Neural cell (in vitro differentiated cells): ENCODE measurements at regions not wholly inside any gene's neighbourhood (a gene's known extent, or its start where the extent isn't known, plus 50 kb on each side); places are given as distances from the start of the nearest gene placed in this dataset.

Source experiments
- H2AFZ ChIP-seq: fragments of 200-600, 300-800 bp; sonication (generic), shearing (Covaris generic); 2 replicates; pipeline ENCODE4 v1.6.0; 2014; ENCODE audit warnings: low read depth, mild to moderate bottlenecking, antibody characterized with exemption, low read length, moderate library complexity
- H3F3A ChIP-seq: fragments of 200-600 bp; shearing (Covaris generic); 2 replicates; pipeline ENCODE4 v1.6.1; 2016; ENCODE audit warnings: mild to moderate bottlenecking, moderate library complexity, mixed read lengths, antibody characterized with exemption, low read length; ENCODE audit not compliant: insufficient read depth, poor library complexity, severe bottlenecking
- H3K27ac ChIP-seq: fragments of 200-600, 300-800 bp; sonication (generic), shearing (Covaris generic); 2 replicates; pipeline ENCODE4 v1.5.1; 2014; ENCODE audit warnings: mild to moderate bottlenecking, low read length, moderate library complexity
- H3K27me3 ChIP-seq: fragments of 300-800, 200-600 bp; sonication (generic), shearing (Covaris generic); 2 replicates; pipeline ENCODE4 v1.6.0; 2014; ENCODE audit warnings: mild to moderate bottlenecking, low read depth, low read length, moderate library complexity; ENCODE audit not compliant: insufficient read depth
- H3K36me3 ChIP-seq: fragments of 300-800, 200-600 bp; sonication (generic), shearing (Covaris generic); 2 replicates; pipeline ENCODE4 v1.5.1; 2014; ENCODE audit warnings: mild to moderate bottlenecking, antibody characterized with exemption, low read length, moderate library complexity; ENCODE audit not compliant: insufficient read depth
- H3K4me2 ChIP-seq: fragments of 300-800, 200-600 bp; sonication (generic), shearing (Covaris generic); 2 replicates; pipeline ENCODE4 v1.6.0; 2014; ENCODE audit warnings: mild to moderate bottlenecking, low read length
- H3K4me3 ChIP-seq: fragments of 300-800, 200-600 bp; sonication (generic), shearing (Covaris generic); 2 replicates; pipeline ENCODE4 v1.5.1; 2014; ENCODE audit warnings: mild to moderate bottlenecking, low read length, moderate library complexity
- H3K79me2 ChIP-seq: fragments of 200-600 bp; shearing (Covaris generic); replicated peaks from 2 replicates; pipeline ENCODE4 v1.6.0; 2014; ENCODE audit warnings: mild to moderate bottlenecking, low read length, moderate library complexity; ENCODE audit not compliant: insufficient read depth
- H3K9ac ChIP-seq: fragments of 300-800, 200-600 bp; sonication (generic), shearing (Covaris generic); 2 replicates; pipeline ENCODE4 v1.6.1; 2016; ENCODE audit warnings: mild to moderate bottlenecking, low read length, mixed read lengths
- H3K9me2 ChIP-seq: fragments of 200-600 bp; shearing (Covaris generic); 2 replicates; pipeline ENCODE4 v1.6.1; 2016; ENCODE audit warnings: mild to moderate bottlenecking, low read length, mixed read lengths; ENCODE audit not compliant: insufficient read depth
- H3K9me3 ChIP-seq: fragments of 200-600, 300-800 bp; sonication (generic), shearing (Covaris generic); 2 replicates; pipeline ENCODE4 v1.6.1; 2016; ENCODE audit warnings: mild to moderate bottlenecking, mixed run types, low read length, moderate library complexity, mixed read lengths
- H4K20me1 ChIP-seq: fragments of 200-600 bp; shearing (Covaris generic); 2 replicates; pipeline ENCODE4 v1.6.1; 2016; ENCODE audit warnings: mild to moderate bottlenecking, mixed run types; ENCODE audit not compliant: insufficient read depth
- CTCF ChIP-seq: fragments of 450-650 bp; IDR thresholded peaks from 2 replicates; pipeline ENCODE4 v1.5.1; 2014; ENCODE audit warnings: antibody characterized with exemption, mild to moderate bottlenecking, moderate library complexity; ENCODE audit not compliant: poor library complexity, severe bottlenecking
- EP300 ChIP-seq: fragments of 450-650 bp; conservative IDR thresholded peaks from 2 replicates; pipeline ENCODE4 v1.6.1; 2014; ENCODE audit warnings: antibody characterized with exemption, mild to moderate bottlenecking, moderate library complexity; ENCODE audit not compliant: poor library complexity, severe bottlenecking
- EZH2 ChIP-seq: fragments of 200-600, 300-800 bp; shearing (Covaris generic), sonication (generic); IDR thresholded peaks from 2 replicates; pipeline ENCODE4 v1.6.1; 2014; ENCODE audit warnings: antibody characterized with exemption, low read length, borderline replicate concordance, mild to moderate bottlenecking; ENCODE audit not compliant: insufficient read depth, poor library complexity, severe bottlenecking
- MXI1 ChIP-seq: fragments of 450-650 bp; conservative IDR thresholded peaks from 2 replicates; pipeline ENCODE4 v1.6.1; 2014; ENCODE audit warnings: antibody characterized with exemption, mild to moderate bottlenecking; ENCODE audit not compliant: poor library complexity, severe bottlenecking
- POLR2AphosphoS5 ChIP-seq: IDR thresholded peaks from 2 replicates; pipeline ENCODE4 v1.6.1; 2012
- RAD21 ChIP-seq: fragments of 450-650 bp; conservative IDR thresholded peaks from 2 replicates; pipeline ENCODE4 v1.6.1; 2014; ENCODE audit warnings: antibody characterized with exemption, mild to moderate bottlenecking, moderate library complexity
- REST ChIP-seq: IDR thresholded peaks from 2 replicates; pipeline ENCODE4 v1.6.1; 2012; ENCODE audit warnings: borderline replicate concordance
- SMC3 ChIP-seq: fragments of 450-650 bp; conservative IDR thresholded peaks from 2 replicates; pipeline ENCODE4 v1.6.1; 2014; ENCODE audit warnings: antibody characterized with exemption, mild to moderate bottlenecking, moderate library complexity; ENCODE audit not compliant: poor library complexity
- TAF1 ChIP-seq: IDR thresholded peaks from 2 replicates; pipeline ENCODE4 v1.6.1; 2012; ENCODE audit warnings: low read depth

GRCh38 chrX:73348977-73349376 is 97.9 kb upstream of the CDX4 start:
- Histone ChIP-seq H3K27ac (no peak overlapping the region), H3F3A (no peaks in the 10 kb centered on the region), H3K4me3 (no peak overlapping the region), H2AFZ (no peak overlapping the region), H3K36me3 (no peaks in the 10 kb centered on the region), H3K79me2 (no peaks in the 10 kb centered on the region), H3K9me3 (no peaks in the 10 kb centered on the region), H3K4me2 (no peak overlapping the region), H4K20me1 (no peaks in the 10 kb centered on the region), H3K9me2 (no peaks in the 10 kb centered on the region), H3K9ac (no peak overlapping the region), H3K27me3 (no peaks in the 10 kb centered on the region)
- TF ChIP-seq MXI1 (no peak), POLR2AphosphoS5 (no peak), RAD21 (no peak), CTCF (no peak), EP300 (no peak), SMC3 (no peak), REST (no peak), EZH2 (no peak), TAF1 (no peak)

GRCh38 chrX:73337366-73337765 is 109.5 kb upstream of the CDX4 start:
- no peak overlapping the region for H3K27ac ChIP-seq
- no peak overlapping the region for H3K4me3 ChIP-seq
- H2AFZ ChIP-seq: no peak overlapping the region
- H3K9me2 ChIP-seq: no peaks in the 10 kb centered on the region
- no peaks in the 10 kb centered on the region for H3K36me3 ChIP-seq
- H3K9ac ChIP-seq: no peak overlapping the region
- no peaks in the 10 kb centered on the region for H3F3A ChIP-seq
- TF ChIP-seq CTCF (no peak), EP300 (no peak), MXI1 (no peak), POLR2AphosphoS5 (no peak), SMC3 (no peak), EZH2 (no peak), TAF1 (no peak), REST (no peak), RAD21 (no peak)
- H4K20me1 ChIP-seq: no peaks in the 10 kb centered on the region
- no peaks in the 10 kb centered on the region for H3K27me3 ChIP-seq
- H3K79me2 ChIP-seq: no peaks in the 10 kb centered on the region
- H3K9me3 ChIP-seq: no peaks in the 10 kb centered on the region
- H3K4me2 ChIP-seq: no peak overlapping the region
